ENCODE measurements at regions not wholly inside any gene's neighbourhood (a gene's known extent, or its start where the extent isn't known, plus 50 kb on each side); places are given as distances from the start of the nearest gene placed in this dataset.

GRCh38 chr15:47500842-47501241 is 216.5 kb upstream of the SEMA6D start:
- DNase-seq: no peak

GRCh38 chr15:47502041-47502440 is 215.3 kb upstream of the SEMA6D start:
- no peak for DNase-seq

- DNase-seq: no peak
Observed at GRCh38 chr15:47503876-47504275, 213.4 kb upstream of the SEMA6D start.

GRCh38 chr15:47504624-47505256 is 212.6 kb upstream of the SEMA6D start:
- no peak for DNase-seq

GRCh38 chr15:47505712-47506328 is 211.5 kb upstream of the SEMA6D start:
- DNase-seq: no peak

- DNase-seq: peak; percentile 78
Observed at GRCh38 chr15:47506329-47507100, 210.8 kb upstream of the SEMA6D start.

- peak; percentile 82 for DNase-seq
Observed at GRCh38 chr15:47507221-47507985, 209.9 kb upstream of the SEMA6D start.

GRCh38 chr15:47511261-47511660 is 206.0 kb upstream of the SEMA6D start:
- DNase-seq: no peak

- peak; percentile 28 for DNase-seq
Observed at GRCh38 chr15:47513471-47513870, 203.8 kb upstream of the SEMA6D start.

GRCh38 chr15:47514200-47514652 is 203.1 kb upstream of the SEMA6D start:
- DNase-seq: no peak

GRCh38 chr15:47516558-47516957 is 200.7 kb upstream of the SEMA6D start:
- no peak for DNase-seq

GRCh38 chr15:47516972-47517371 is 200.3 kb upstream of the SEMA6D start:
- no peak for DNase-seq

- no peak for DNase-seq
Observed at GRCh38 chr15:47517737-47518136, 199.6 kb upstream of the SEMA6D start.

GRCh38 chr15:47523681-47524475 is 193.4 kb upstream of the SEMA6D start:
- no peak for DNase-seq

GRCh38 chr15:47529241-47529640 is 188.1 kb upstream of the SEMA6D start:
- DNase-seq: no peak

GRCh38 chr15:47534673-47535072 is 182.6 kb upstream of the SEMA6D start:
- DNase-seq: no peak

GRCh38 chr15:47541562-47541961 is 175.7 kb upstream of the SEMA6D start:
- no peak for DNase-seq

GRCh38 chr15:47542312-47542989 is 174.9 kb upstream of the SEMA6D start:
- DNase-seq: no peak

- no peak for DNase-seq
Observed at GRCh38 chr15:47548231-47548630, 169.1 kb upstream of the SEMA6D start.

- DNase-seq: no peak
Observed at GRCh38 chr15:47548986-47549385, 168.3 kb upstream of the SEMA6D start.

GRCh38 chr15:47551079-47551478 is 166.2 kb upstream of the SEMA6D start:
- no peak for DNase-seq

GRCh38 chr15:47551546-47551945 is 165.8 kb upstream of the SEMA6D start:
- no peak for DNase-seq
